ENCODE measurements at regions not wholly inside any gene's neighbourhood (a gene's known extent, or its start where the extent isn't known, plus 50 kb on each side); places are given as distances from the start of the nearest gene placed in this dataset.

DNA sequence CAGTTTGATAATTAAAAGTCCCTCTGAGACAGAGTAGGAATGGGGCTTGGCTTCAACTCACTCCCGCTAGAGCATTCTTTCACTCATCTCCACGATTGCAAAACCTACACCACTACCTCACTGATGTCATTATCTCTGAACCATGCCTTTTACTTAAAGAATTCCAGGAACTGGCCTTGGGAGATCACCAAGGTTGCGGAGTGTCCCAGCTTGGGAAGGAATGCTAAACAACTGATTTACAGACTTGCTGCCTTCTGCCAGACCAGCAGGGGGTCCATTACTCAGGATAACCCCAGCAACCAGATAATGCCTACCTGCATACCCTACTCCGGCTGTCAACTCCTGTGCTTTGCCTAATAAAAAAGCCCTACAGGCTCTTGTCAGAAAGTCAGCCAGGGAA lies 102.2 kb upstream of the RALGAPA2 start:
- H3K27ac ChIP-seq = no peak overlapping the region
- TF ChIP-seq, protein P1, sequence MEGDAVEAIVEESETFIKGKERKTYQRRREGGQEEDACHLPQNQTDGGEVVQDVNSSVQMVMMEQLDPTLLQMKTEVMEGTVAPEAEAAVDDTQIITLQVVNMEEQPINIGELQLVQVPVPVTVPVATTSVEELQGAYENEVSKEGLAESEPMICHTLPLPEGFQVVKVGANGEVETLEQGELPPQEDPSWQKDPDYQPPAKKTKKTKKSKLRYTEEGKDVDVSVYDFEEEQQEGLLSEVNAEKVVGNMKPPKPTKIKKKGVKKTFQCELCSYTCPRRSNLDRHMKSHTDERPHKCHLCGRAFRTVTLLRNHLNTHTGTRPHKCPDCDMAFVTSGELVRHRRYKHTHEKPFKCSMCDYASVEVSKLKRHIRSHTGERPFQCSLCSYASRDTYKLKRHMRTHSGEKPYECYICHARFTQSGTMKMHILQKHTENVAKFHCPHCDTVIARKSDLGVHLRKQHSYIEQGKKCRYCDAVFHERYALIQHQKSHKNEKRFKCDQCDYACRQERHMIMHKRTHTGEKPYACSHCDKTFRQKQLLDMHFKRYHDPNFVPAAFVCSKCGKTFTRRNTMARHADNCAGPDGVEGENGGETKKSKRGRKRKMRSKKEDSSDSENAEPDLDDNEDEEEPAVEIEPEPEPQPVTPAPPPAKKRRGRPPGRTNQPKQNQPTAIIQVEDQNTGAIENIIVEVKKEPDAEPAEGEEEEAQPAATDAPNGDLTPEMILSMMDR (conservative IDR thresholded peaks at IDR 0.05) = no peak

DNA sequence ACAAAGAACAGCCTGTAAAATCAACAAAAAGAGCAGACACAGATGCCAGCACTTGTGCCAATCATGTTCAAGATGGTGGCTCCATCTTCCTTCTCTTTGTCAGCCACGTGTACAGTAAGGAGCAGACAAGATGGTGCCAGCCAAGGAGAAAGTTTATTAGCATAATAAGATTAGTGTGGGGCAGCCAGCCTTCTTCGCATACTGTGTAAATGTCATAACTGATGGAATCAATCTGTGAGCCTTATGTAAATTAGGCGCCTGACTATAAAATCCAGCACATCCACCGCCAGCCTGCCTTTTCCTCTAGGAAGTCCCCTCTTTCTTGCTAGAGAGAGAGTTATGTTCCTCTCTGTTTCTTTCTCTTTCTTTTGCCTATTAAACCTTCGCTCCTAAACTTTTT lies 99.7 kb upstream of the RALGAPA2 start:
- TF ChIP-seq, protein P1 (conservative IDR thresholded peaks at IDR 0.05) = no peak
- H3K27ac ChIP-seq = no peak overlapping the region

DNA sequence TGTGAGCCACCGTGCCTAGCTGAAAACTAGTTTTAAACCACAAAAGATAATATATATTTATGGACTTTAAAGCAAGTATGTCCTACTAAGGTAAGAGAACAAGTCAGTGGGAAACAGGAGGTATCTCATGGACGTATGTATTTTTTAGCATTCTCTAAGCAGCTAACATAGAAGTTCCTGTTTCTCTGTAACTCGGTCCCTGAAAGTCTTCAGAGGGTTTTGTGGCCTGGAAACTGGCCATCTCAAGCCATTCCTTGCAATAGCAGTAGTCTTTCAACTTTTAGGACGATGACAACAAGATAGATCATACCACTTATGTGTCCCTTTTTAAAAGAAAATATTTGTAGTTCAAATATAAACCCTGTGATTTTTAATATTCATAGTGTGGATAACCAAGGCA lies 95.6 kb upstream of the RALGAPA2 start:
- TF ChIP-seq, protein P1 (conservative IDR thresholded peaks at IDR 0.05) = no peak
- H3K27ac ChIP-seq = no peak overlapping the region

DNA sequence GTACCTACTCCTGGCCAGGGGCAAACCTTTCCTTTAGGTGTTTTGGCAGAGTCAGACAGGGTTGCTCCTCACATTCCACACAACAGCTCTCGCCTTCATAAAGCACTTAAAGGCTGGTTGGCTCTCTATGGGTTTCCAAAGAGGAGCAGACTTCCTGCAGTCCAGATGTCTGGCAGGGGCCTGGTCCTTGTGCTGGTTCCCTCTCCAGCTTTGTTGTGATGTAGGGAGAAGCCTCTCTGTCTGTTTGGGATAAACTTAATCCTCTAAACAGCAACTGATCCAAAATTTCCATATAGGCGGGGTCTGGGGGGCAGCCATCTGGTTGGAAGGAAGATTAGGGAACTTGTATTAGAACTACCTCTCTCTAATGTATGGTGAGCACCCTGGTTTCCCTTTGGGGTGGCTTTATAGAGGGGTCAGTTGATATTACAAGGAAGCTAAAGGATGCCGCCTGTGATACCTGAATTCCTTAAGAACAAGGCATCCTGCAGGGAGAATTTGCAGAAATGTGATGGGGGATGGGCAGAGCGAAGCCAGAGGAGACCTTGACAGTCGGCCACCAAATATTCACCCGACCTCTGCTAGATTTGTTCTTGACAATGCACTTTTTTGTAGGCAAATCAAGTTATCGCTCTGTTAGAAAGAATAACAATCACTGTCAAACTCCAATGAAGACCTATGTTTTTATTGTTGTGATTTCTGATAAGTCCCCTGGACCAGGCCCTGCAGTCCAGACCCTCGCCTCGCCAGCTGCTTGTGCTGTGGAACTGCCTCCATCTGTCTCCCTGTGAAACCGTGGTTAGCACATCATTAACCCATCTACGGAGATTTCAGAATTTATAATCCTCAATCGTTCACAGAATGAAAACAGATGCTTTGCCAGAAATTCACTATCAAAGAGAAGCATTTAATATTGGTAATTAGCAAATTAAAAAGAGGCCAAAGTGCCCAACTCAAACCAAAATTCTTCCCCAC lies 94.0 kb upstream of the RALGAPA2 start:
- H3K27ac ChIP-seq = no peak overlapping the region
- TF ChIP-seq, protein P1 (conservative IDR thresholded peaks at IDR 0.05) = no peak

DNA sequence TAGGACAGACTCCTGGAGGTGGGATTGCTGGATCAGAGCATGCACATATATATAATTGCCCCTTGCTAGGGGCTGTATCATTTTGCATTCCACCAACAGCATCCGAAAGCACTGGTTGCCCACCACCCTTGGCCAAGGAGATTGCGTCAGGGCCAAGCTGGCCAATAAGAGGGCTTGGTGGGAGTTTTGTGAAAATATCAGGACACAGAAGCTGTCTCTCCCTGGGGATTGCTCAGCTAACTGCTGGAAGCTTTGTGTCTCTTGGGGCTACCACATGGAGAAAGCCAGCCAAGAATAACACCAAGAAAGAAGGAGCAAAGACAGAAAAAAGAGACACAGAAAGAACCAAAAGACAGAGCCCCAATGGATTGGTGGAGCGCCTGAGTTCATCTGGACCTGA lies 90.6 kb upstream of the RALGAPA2 start:
- no peak overlapping the region for H3K27ac ChIP-seq
- TF ChIP-seq, protein P1 (conservative IDR thresholded peaks at IDR 0.05) = no peak

DNA sequence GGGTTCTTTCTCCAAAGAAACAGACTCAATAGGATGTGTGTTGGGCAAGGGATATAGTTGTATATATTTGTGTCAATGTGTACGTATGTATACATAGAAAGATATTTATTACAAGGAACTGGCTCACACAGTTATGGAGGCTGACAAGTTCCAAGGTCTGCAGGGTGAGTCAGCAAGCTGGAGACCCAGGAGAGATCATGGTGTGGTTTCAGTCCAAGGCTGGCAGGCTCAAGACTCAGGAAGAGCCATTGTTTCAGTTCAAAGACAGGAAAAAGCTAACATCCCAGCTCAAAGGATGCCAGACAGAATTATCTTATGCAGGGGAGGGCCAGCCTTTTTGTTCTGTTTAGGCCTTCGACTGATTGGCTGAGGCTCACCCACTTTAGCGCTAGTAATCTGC lies 89.9 kb upstream of the RALGAPA2 start:
- H3K27ac ChIP-seq = no peak overlapping the region
- TF ChIP-seq, protein P1 (conservative IDR thresholded peaks at IDR 0.05) = no peak

DNA sequence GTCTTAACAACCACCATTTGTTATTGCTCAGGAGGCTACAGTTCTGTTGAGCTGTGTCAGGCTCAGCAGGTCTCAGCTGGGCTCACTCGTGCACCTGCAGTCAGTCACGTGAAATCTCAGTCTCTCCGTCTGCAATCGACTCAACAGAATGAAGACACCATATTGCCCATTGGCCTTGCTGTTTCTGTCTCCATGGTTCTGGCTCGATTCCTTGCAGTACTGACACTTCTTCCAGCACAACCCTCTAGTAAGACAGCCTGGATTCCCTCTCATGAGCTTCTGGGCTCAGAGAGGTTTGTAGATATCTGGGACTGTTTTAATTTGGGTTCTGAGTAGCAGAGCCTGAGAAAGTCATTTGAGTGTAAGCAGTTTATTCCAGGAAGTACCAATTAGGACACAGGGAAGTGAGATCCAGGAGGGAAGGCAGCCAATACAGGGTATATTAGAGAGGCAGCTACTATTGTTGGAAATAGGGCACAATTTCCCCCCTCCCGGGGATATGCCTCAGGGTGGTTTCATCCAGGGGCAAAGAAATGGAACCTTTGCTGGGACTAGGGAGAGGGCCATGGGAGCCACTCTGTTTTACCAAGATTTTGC lies 87.4 kb upstream of the RALGAPA2 start:
- TF ChIP-seq, protein P1 (conservative IDR thresholded peaks at IDR 0.05) = no peak
- H3K27ac ChIP-seq = no peak overlapping the region
